Omental fat pad (tissue), 3 donors: ENCODE measurements at regions not wholly inside any gene's neighbourhood (a gene's known extent, or its start where the extent isn't known, plus 50 kb on each side); places are given as distances from the start of the nearest gene placed in this dataset.

ENCODE experiments used
- ATAC-seq: fragments of 150-250 bp; one replicate; pipeline ENCODE4 v1.9.1; 2016; ENCODE audit warnings: mild to moderate bottlenecking, moderate library complexity; ENCODE audit not compliant: low FRiP score
- DNase-seq: peaks from one replicate; pipeline ENCODE4 v3.0.0-alpha.2; 2019; ENCODE audit warnings: low spot score
- CTCF ChIP-seq, 3 donors: fragments of 450-650 bp; IDR thresholded peaks; one replicate each; pipeline ENCODE4 v1.5.1; 2016 to 2017; ENCODE audit warnings: antibody characterized with exemption in 3 of 3, mild to moderate bottlenecking in 3 of 3, moderate library complexity in 2 of 3

- ATAC-seq = no peak
Observed at GRCh38 chr3:59473636-59474035, 423.8 kb upstream of the CFAP20DC start.

GRCh38 chr3:59472541-59472940 is 422.7 kb upstream of the CFAP20DC start:
- ATAC-seq = no peak
- DNase-seq = no peak
- TF ChIP-seq CTCF (IDR thresholded peaks at IDR 0.05) = no peak

More at GRCh38 chr3:59473636-59474035, 423.8 kb upstream of the CFAP20DC start:
- no peak for TF ChIP-seq CTCF (IDR thresholded peaks at IDR 0.05)
- DNase-seq = no peak

GRCh38 chr3:59469948-59470723 is 420.3 kb upstream of the CFAP20DC start:
- TF ChIP-seq CTCF (IDR thresholded peaks at IDR 0.05) = no peak
- DNase-seq (no peak), ATAC-seq (no peak)

- no peak for DNase-seq
- TF ChIP-seq CTCF (IDR thresholded peaks at IDR 0.05) = no peak
- ATAC-seq = no peak
Observed at GRCh38 chr3:59467476-59467875, 417.7 kb upstream of the CFAP20DC start.

GRCh38 chr3:59464187-59464586 is 414.4 kb upstream of the CFAP20DC start:
- DNase-seq (no peak), ATAC-seq (no peak)
- TF ChIP-seq CTCF (IDR thresholded peaks at IDR 0.05) = no peak

GRCh38 chr3:59463253-59463652 is 413.4 kb upstream of the CFAP20DC start:
- no peak for TF ChIP-seq CTCF (IDR thresholded peaks at IDR 0.05)
- ATAC-seq = no peak
- DNase-seq = no peak

GRCh38 chr3:59460068-59460467 is 410.2 kb upstream of the CFAP20DC start:
- no peak for ATAC-seq
- no peak for TF ChIP-seq CTCF (IDR thresholded peaks at IDR 0.05)
- no peak for DNase-seq
